ENCODE measurements at regions not wholly inside any gene's neighbourhood (a gene's known extent, or its start where the extent isn't known, plus 50 kb on each side); places are given as distances from the start of the nearest gene placed in this dataset.

- ChIA-PET POLR2A (no interaction called here), CTCF (interaction anchor here (0.6 to 2.2 kb wide), 14 partner anchors 9 to 911 kb away, joined by 3 to 15 read pairs (median 4); no protein-coding TSS in a partner anchor)
- Mint-ChIP-seq H3K27me3 (ENCODE audit: low read depth) (peaks cover 6% of the 10 kb centered on the region; the same call in 1 of the 2 replicates), H3K36me3 (no peaks in the 10 kb centered on the region), H3K4me1 (peaks cover 3% of the 10 kb centered on the region), H3K9me3 (no peaks in the 10 kb centered on the region), H3K4me3 (no peak overlapping the region), H3K27ac (no peak overlapping the region)
- peak; percentile 77 for TF ChIP-seq CTCF (IDR thresholded peaks at IDR 0.05)
- TF ChIP-seq ZNF219 (CRISPR knock-in tag; IDR thresholded peaks at IDR 0.05; ENCODE audit: borderline replicate concordance) = no peak
- TF ChIP-seq ATF3 (CRISPR knock-in tag; conservative IDR thresholded peaks at IDR 0.05) = no peak
- no peak for TF ChIP-seq MXD4 (CRISPR knock-in tag; IDR thresholded peaks at IDR 0.05; ENCODE audit: borderline replicate concordance)
- ATAC-seq = peak; percentile 95
- DNase-seq (ENCODE audit: low spot score) = peak; percentile 49
Observed at GRCh38 chr22:34111210-34111824, 191.0 kb upstream of the LARGE1 start.

GRCh38 chr22:34113381-34113780 is 193.1 kb upstream of the LARGE1 start:
- ATAC-seq (no peak), DNase-seq (ENCODE audit: low spot score) (no peak)
- Mint-ChIP-seq H3K9me3 (peaks cover 7% of the 10 kb centered on the region), H3K4me1 (peaks cover 3% of the 10 kb centered on the region), H3K36me3 (peaks cover 4% of the 10 kb centered on the region; the same call in 1 of the 2 replicates), H3K27ac (no peak overlapping the region), H3K4me3 (no peak overlapping the region), H3K27me3 (ENCODE audit: low read depth) (no peaks in the 10 kb centered on the region)
- POLR2A ChIA-PET = no interaction called here
- CTCF ChIA-PET = interaction anchor here (1.2 kb wide), 1 partner anchor 190 kb away, joined by 3 read pairs; no protein-coding TSS in a partner anchor
- TF ChIP-seq SMAD4 (CRISPR knock-in tag; IDR thresholded peaks at IDR 0.05) (no peak), FOXK1 (CRISPR knock-in tag; IDR thresholded peaks at IDR 0.05) (no peak)

- Mint-ChIP-seq H3K9me3 (peaks cover 10% of the 10 kb centered on the region), H3K27me3 (ENCODE audit: low read depth) (no peaks in the 10 kb centered on the region), H3K36me3 (peaks cover 4% of the 10 kb centered on the region; the same call in 1 of the 2 replicates), H3K4me1 (peaks cover 3% of the 10 kb centered on the region), H3K4me3 (no peak overlapping the region), H3K27ac (no peak overlapping the region)
- ATAC-seq (no peak), DNase-seq (ENCODE audit: low spot score) (no peak)
- ChIA-PET CTCF (interaction anchor here (1.0 kb wide), 1 partner anchor 9 kb away, joined by 3 read pairs; no protein-coding TSS in a partner anchor), POLR2A (no interaction called here)
- no peak for TF ChIP-seq ZNF425 (CRISPR knock-in tag; conservative IDR thresholded peaks at IDR 0.05)
- no peak for TF ChIP-seq ATF6 (CRISPR knock-in tag; IDR thresholded peaks at IDR 0.05)
- TF ChIP-seq NR2C2 (CRISPR knock-in tag; IDR thresholded peaks at IDR 0.05) = no peak
- TF ChIP-seq ZNF219 (CRISPR knock-in tag; IDR thresholded peaks at IDR 0.05; ENCODE audit: borderline replicate concordance) = no peak
- no peak for TF ChIP-seq FOXP4 (CRISPR knock-in tag; IDR thresholded peaks at IDR 0.05)
- no peak for TF ChIP-seq ZNF671 (CRISPR knock-in tag; IDR thresholded peaks at IDR 0.05)
- no peak for TF ChIP-seq ZBTB21 (CRISPR knock-in tag; IDR thresholded peaks at IDR 0.05; ENCODE audit: borderline replicate concordance)
- TF ChIP-seq HMGA2 (CRISPR knock-in tag; IDR thresholded peaks at IDR 0.05) = no peak
- TF ChIP-seq ZNF396 (CRISPR knock-in tag; IDR thresholded peaks at IDR 0.05; ENCODE audit: borderline replicate concordance) = no peak
- no peak for TF ChIP-seq MLX (CRISPR knock-in tag; IDR thresholded peaks at IDR 0.05)
- TF ChIP-seq PRRX2 (CRISPR knock-in tag; IDR thresholded peaks at IDR 0.05) = no peak
- no peak for TF ChIP-seq TCF7 (CRISPR knock-in tag; IDR thresholded peaks at IDR 0.05; ENCODE audit: low read depth)
- no peak for TF ChIP-seq IRF2 (CRISPR knock-in tag; IDR thresholded peaks at IDR 0.05; ENCODE audit: borderline replicate concordance, low read depth)
Observed at GRCh38 chr22:34114406-34114805, 194.1 kb upstream of the LARGE1 start.

Measured in WTC11 (cell line).